ENCODE measurements at regions not wholly inside any gene's neighbourhood (a gene's known extent, or its start where the extent isn't known, plus 50 kb on each side); places are given as distances from the start of the nearest gene placed in this dataset.

GRCh38 chr16:79422064-79422463, 178.5 kb downstream of the MAF start:
- TF ChIP-seq, protein P1, sequence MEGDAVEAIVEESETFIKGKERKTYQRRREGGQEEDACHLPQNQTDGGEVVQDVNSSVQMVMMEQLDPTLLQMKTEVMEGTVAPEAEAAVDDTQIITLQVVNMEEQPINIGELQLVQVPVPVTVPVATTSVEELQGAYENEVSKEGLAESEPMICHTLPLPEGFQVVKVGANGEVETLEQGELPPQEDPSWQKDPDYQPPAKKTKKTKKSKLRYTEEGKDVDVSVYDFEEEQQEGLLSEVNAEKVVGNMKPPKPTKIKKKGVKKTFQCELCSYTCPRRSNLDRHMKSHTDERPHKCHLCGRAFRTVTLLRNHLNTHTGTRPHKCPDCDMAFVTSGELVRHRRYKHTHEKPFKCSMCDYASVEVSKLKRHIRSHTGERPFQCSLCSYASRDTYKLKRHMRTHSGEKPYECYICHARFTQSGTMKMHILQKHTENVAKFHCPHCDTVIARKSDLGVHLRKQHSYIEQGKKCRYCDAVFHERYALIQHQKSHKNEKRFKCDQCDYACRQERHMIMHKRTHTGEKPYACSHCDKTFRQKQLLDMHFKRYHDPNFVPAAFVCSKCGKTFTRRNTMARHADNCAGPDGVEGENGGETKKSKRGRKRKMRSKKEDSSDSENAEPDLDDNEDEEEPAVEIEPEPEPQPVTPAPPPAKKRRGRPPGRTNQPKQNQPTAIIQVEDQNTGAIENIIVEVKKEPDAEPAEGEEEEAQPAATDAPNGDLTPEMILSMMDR (IDR thresholded peaks at IDR 0.05) = no peak
- TF ChIP-seq SIN3A (IDR thresholded peaks at IDR 0.05; ENCODE audit: borderline replicate concordance, insufficient read depth, low read depth, low read length) (no peak), POLR2AphosphoS5 (IDR thresholded peaks at IDR 0.05; ENCODE audit: low read depth, low read length) (no peak)
